ENCODE measurements at regions not wholly inside any gene's neighbourhood (a gene's known extent, or its start where the extent isn't known, plus 50 kb on each side); places are given as distances from the start of the nearest gene placed in this dataset.

DNA sequence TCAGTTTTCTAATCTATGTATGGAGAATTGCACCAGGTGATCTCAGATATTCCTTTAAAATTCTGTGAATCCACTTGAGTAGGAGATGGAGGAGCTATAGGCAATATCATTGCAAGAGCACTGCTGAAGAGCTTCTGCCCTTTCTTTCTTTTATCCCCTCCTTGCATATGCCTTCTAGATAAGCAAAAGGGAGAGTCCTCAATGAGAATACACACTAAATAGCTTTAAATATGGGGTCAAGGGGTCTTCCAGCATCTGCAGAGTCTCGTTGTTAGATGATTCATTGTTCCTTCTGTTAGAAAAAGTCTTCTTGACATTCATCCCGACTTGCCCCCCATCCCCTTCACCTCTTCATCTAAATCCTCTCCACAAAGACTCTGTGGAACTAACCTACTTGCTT, 156.1 kb downstream of the PIK3R1 start:
- no peak for DNase-seq (ENCODE audit: low read depth)
- TF ChIP-seq, protein P1, sequence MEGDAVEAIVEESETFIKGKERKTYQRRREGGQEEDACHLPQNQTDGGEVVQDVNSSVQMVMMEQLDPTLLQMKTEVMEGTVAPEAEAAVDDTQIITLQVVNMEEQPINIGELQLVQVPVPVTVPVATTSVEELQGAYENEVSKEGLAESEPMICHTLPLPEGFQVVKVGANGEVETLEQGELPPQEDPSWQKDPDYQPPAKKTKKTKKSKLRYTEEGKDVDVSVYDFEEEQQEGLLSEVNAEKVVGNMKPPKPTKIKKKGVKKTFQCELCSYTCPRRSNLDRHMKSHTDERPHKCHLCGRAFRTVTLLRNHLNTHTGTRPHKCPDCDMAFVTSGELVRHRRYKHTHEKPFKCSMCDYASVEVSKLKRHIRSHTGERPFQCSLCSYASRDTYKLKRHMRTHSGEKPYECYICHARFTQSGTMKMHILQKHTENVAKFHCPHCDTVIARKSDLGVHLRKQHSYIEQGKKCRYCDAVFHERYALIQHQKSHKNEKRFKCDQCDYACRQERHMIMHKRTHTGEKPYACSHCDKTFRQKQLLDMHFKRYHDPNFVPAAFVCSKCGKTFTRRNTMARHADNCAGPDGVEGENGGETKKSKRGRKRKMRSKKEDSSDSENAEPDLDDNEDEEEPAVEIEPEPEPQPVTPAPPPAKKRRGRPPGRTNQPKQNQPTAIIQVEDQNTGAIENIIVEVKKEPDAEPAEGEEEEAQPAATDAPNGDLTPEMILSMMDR (IDR thresholded peaks at IDR 0.05; ENCODE audit: control insufficient read depth, extremely low read depth, insufficient read depth): no peak
- no peak overlapping the region for H3K4me3 ChIP-seq (ENCODE audit: low read depth, low read length)

DNA sequence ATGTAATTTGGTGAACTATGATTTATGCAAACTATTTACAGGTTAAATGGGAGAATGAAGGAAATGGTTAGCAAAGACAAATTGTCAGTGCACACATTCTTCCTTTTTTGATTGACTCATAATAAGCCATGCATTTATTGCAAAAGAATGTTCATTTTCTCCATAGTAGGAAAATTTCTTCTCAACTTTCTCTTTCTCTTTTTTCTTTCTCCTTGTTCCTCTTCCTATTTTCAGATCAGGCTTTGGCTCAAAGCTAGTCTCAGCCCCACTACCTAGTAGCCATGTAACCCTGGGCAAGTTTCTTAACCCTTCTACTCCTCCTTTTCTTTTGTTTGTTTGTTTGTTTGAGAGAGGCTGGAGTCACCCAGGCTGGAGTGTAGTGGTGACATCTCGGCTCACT, 156.6 kb downstream of the PIK3R1 start:
- DNase-seq (ENCODE audit: low read depth): no peak
- H3K4me3 ChIP-seq (ENCODE audit: low read depth, low read length): no peak overlapping the region
- TF ChIP-seq, protein P1 (IDR thresholded peaks at IDR 0.05; ENCODE audit: control insufficient read depth, extremely low read depth, insufficient read depth): no peak

DNA sequence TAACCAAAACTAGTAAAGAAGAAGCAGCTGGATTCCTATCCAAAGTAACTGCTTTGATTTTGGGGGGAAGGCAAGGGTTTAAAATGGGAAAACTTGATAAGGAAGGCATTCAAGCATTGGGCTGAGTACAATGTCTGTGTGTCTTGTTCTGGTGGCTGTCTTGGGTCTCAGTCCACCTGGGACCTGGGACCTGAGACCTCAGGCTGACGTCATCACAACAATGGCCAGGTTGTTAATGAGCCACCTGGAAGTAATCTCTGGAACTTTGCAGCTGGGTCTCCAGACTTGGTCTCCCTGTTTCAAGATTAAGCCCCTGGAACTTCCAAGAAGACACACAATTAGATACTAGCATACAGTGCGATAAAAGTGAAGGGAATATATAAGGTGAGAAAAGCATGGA, 157.5 kb downstream of the PIK3R1 start:
- no peak overlapping the region for H3K4me3 ChIP-seq (ENCODE audit: low read depth, low read length)
- TF ChIP-seq, protein P1 (IDR thresholded peaks at IDR 0.05; ENCODE audit: control insufficient read depth, extremely low read depth, insufficient read depth): no peak
- no peak for DNase-seq (ENCODE audit: low read depth)

DNA sequence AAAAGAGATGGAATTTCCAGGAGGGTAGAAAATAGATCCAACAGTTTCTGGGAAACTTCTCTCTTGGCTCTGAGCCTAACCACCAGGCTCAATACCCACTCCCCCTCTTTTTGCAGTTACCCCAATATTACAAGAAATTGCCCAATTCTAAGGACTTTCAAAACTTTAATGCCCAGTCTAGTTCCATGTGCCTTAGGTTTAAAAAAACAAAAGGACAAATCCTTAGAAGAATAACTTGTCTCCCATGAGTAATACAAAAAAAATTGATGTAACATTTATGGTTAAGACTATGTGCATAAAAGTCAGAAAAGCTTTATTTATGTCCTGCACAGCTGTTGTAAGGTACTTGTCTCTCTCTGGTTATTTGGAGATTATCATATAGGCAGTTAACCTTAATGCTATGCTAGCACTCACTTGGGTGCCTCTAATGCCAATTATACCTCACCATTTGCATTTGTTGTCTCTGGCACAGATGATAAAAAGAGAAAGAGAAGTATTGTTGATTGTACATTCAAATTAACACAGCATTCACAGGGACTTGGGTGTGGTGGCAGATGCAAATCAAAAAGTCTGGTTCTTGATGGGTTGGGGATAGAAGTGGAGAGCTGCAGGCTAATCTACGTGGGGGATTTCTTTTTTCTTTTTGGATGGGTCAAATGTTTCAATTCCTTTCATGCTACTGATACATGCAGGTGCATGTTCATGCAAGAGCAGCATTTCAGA, 159.4 kb downstream of the PIK3R1 start:
- TF ChIP-seq, protein P1 (IDR thresholded peaks at IDR 0.05; ENCODE audit: control insufficient read depth, extremely low read depth, insufficient read depth): no peak
- no peak for DNase-seq (ENCODE audit: low read depth)
- H3K4me3 ChIP-seq (ENCODE audit: low read depth, low read length): no peak overlapping the region

DNA sequence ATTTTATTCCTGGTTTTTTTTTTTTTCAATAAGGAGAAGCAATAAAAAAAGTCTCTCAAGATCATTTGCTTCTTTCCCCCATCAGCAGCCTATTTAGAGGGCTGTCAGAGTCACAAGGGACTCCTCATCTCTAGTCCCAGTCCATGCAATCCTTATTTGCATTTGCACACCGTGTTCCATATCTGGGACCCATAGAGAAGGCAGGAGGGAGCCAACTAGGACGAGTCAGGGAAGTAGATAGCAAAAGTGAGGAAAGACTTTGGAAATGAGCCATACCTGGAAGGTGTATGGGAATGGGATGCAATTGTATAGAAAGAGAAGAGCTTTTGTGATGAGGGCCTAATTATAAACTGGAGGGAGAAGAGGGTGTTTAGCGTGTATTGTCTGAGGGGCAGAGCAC, 160.0 kb downstream of the PIK3R1 start:
- no peak for DNase-seq (ENCODE audit: low read depth)
- TF ChIP-seq, protein P1 (IDR thresholded peaks at IDR 0.05; ENCODE audit: control insufficient read depth, extremely low read depth, insufficient read depth): no peak
- no peak overlapping the region for H3K4me3 ChIP-seq (ENCODE audit: low read depth, low read length)

DNA sequence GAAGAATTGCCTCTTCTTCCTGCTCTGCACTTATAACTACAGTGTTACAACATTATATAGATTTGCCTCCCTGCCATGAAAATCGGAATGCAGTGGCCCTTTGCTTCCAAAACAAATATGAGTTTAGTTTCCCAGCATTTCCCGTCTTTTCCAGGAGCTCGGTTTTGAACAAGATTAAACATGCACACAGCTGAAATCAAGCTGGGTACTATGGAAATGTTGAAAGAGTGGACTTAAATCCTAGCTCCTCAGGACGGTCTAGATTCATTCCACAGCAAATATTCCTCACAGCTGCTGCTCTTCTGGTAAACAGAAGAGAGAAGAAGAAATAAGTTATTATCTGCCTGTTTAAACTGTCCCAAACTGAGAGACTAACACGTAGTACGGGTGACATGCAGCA, 161.4 kb downstream of the PIK3R1 start:
- H3K4me3 ChIP-seq (ENCODE audit: low read depth, low read length): no peak overlapping the region
- TF ChIP-seq, protein P1 (IDR thresholded peaks at IDR 0.05; ENCODE audit: control insufficient read depth, extremely low read depth, insufficient read depth): no peak
- DNase-seq (ENCODE audit: low read depth): no peak

DNA sequence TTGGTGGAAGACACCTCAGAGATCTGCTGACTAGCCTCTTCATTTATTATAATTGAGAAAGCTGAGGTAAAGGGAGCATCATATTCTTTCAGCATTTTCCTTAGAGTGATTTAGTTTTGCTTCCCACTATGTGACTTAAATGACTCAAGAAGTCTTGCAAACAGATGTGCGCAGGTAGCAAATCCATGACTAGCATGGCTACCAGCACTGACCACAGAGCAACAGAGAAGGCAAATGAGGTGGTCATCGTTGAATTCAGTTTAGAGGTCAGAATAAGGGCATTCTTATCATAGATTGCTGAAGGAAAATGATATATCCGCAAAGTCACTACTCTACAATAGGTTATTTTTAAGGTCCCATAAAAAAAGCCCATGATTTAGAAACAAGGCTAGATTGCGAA, 162.2 kb downstream of the PIK3R1 start:
- no peak for DNase-seq (ENCODE audit: low read depth)
- H3K4me3 ChIP-seq (ENCODE audit: low read depth, low read length): no peak overlapping the region
- TF ChIP-seq, protein P1 (IDR thresholded peaks at IDR 0.05; ENCODE audit: control insufficient read depth, extremely low read depth, insufficient read depth): no peak
